ENCODE measurements at regions not wholly inside any gene's neighbourhood (a gene's known extent, or its start where the extent isn't known, plus 50 kb on each side); places are given as distances from the start of the nearest gene placed in this dataset.

GRCh38 chr12:75779891-75780496, 251.6 kb downstream of the PHLDA1 start:
- Histone ChIP-seq H3K27me3 (no peaks in the 10 kb centered on the region), H3K4me3 (replicated peaks in 1 of 3) (no peak overlapping the region), H3K4me1 (peaks cover 40 to 70% of the 10 kb centered on the region in 2 donors), H3K9me3 (no peaks in the 10 kb centered on the region), H3K27ac (peak overlapping the region; percentile 59 to 88 (median 67)), H3K36me3 (no peaks in the 10 kb centered on the region)
- DNase-seq = no peak
- intact Hi-C loops (cut with DNase I) = no loop called here
- WGBS, 2 donors = 86 to 90% methylated on average over 5 of the region's 5 CpGs
- TF ChIP-seq, protein P1, sequence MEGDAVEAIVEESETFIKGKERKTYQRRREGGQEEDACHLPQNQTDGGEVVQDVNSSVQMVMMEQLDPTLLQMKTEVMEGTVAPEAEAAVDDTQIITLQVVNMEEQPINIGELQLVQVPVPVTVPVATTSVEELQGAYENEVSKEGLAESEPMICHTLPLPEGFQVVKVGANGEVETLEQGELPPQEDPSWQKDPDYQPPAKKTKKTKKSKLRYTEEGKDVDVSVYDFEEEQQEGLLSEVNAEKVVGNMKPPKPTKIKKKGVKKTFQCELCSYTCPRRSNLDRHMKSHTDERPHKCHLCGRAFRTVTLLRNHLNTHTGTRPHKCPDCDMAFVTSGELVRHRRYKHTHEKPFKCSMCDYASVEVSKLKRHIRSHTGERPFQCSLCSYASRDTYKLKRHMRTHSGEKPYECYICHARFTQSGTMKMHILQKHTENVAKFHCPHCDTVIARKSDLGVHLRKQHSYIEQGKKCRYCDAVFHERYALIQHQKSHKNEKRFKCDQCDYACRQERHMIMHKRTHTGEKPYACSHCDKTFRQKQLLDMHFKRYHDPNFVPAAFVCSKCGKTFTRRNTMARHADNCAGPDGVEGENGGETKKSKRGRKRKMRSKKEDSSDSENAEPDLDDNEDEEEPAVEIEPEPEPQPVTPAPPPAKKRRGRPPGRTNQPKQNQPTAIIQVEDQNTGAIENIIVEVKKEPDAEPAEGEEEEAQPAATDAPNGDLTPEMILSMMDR (IDR thresholded peaks at IDR 0.05) = no peak
- no peak for TF ChIP-seq POLR2A (IDR thresholded peaks at IDR 0.05)

GRCh38 chr12:75774261-75775052, 257.1 kb downstream of the PHLDA1 start:
- no peak for DNase-seq
- no peak for TF ChIP-seq POLR2A (IDR thresholded peaks at IDR 0.05)
- TF ChIP-seq, protein P1 (IDR thresholded peaks at IDR 0.05) = peak in 1 of 6 experiments; percentile 6
- intact Hi-C loops (cut with DNase I) = no loop called here
- Histone ChIP-seq H3K4me1 (peaks cover under 1 to 39% of the 10 kb centered on the region in 2 donors), H3K4me3 (replicated peaks in 1 of 3) (no peak overlapping the region), H3K27ac (peak overlapping the region; percentile 68 to 91 (median 82)), H3K27me3 (no peaks in the 10 kb centered on the region), H3K36me3 (no peaks in the 10 kb centered on the region), H3K9me3 (no peaks in the 10 kb centered on the region)
- 58 to 68% methylated on average over 2 of the region's 2 CpGs for WGBS, 2 donors

GRCh38 chr12:75773377-75773776, 258.2 kb downstream of the PHLDA1 start:
- H3K9me3 ChIP-seq = no peaks in the 10 kb centered on the region
- H3K27ac ChIP-seq = peak overlapping the region; percentile 68 to 91 (median 82)
- no peak for DNase-seq
- H3K4me3 ChIP-seq (replicated peaks in 1 of 3) = no peak overlapping the region
- TF ChIP-seq, protein P1 (IDR thresholded peaks at IDR 0.05) = no peak
- TF ChIP-seq POLR2A (IDR thresholded peaks at IDR 0.05) = no peak
- no peaks in the 10 kb centered on the region for H3K27me3 ChIP-seq
- WGBS, 2 donors = 92 to 98% methylated on average over 6 of the region's 6 CpGs
- H3K36me3 ChIP-seq = no peaks in the 10 kb centered on the region
- peaks cover 7 to 44% of the 10 kb centered on the region in 2 donors for H3K4me1 ChIP-seq
- intact Hi-C loops (cut with DNase I) = no loop called here

DNA sequence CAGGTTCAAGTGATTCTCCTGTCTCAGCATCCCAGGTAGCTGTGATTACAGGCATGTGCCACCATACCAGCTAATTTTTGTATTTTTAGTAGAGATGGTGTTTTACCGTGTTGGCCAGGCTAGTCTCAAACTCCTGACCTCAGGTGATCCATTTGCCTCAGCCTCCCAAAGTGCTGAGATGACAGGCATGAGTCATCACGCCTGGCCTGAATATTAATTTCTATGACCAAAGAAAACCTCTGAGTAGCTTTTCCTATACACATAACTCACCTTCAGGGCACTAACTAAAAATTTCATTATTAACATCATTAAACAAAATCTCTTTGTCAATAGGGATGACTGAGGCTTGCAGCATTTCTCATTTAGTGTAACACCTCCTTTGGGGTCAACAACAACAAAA, 259.6 kb upstream of the KRR1 start:
- Histone ChIP-seq H3K36me3 (no peaks in the 10 kb centered on the region), H3K27me3 (no peaks in the 10 kb centered on the region), H3K9me3 (no peaks in the 10 kb centered on the region), H3K27ac (no peak overlapping the region), H3K4me3 (replicated peaks in 1 of 3) (no peak overlapping the region), H3K4me1 (peaks cover 20 to 49% of the 10 kb centered on the region in 2 donors)
- 95 to 96% methylated on average over 2 of the region's 2 CpGs for WGBS, 2 donors
- DNase-seq = no peak
- TF ChIP-seq, protein P1 (IDR thresholded peaks at IDR 0.05) = no peak
- TF ChIP-seq POLR2A (IDR thresholded peaks at IDR 0.05) = no peak
- intact Hi-C loops (cut with DNase I) = no loop called here

DNA sequence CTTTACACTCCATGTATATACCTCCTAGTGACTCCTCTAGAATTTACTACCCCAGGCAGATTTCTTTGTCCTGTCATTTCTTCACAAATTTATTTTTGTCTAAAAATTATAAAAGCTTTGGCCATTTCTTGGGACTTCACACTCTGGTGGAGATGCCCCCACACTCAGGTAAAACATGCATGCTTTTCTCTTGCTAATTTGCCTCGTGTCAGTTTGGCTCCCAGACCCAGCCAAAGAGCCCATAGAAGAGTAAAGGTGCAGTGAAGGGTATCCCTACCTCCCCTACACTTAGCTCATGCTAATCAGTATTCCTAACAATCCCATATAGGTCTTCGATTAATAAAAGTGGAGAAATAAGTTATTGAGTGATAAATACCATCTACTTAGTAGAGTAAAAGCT, 256.5 kb upstream of the KRR1 start:
- intact Hi-C loops (cut with DNase I) = no loop called here
- peaks cover 36 to 50% of the 10 kb centered on the region in 2 donors for H3K4me1 ChIP-seq
- no peak for DNase-seq
- TF ChIP-seq POLR2A (IDR thresholded peaks at IDR 0.05) = no peak
- TF ChIP-seq, protein P1 (IDR thresholded peaks at IDR 0.05) = no peak
- WGBS, 2 donors = 50 to 66% methylated on average over 2 of the region's 2 CpGs
- H3K4me3 ChIP-seq (replicated peaks in 1 of 3) = no peak overlapping the region
- peak overlapping the region; percentile 68 to 72 (median 72) for H3K27ac ChIP-seq
- H3K27me3 ChIP-seq = no peaks in the 10 kb centered on the region
- H3K9me3 ChIP-seq = no peaks in the 10 kb centered on the region
- H3K36me3 ChIP-seq = no peaks in the 10 kb centered on the region

Measured in thyroid gland (tissue), 4 donors.